GM12878 (cell line): ENCODE measurements at regions not wholly inside any gene's neighbourhood (a gene's known extent, or its start where the extent isn't known, plus 50 kb on each side); places are given as distances from the start of the nearest gene placed in this dataset.

Experiments used
- ATAC-seq: fragments of 200-7000 bp; cut with Tn5 transposase; 3 replicates; pipeline ENCODE4 v1.9.1; 2020; ENCODE audit warnings: mild to moderate bottlenecking, moderate library complexity
- BruUV-seq: library from RNA; stranded (reverse); fragments of 400-500 nt; replicated peaks from 2 replicates; lab custom pipeline; 2021; lab: Mats Ljungman, UMichigan
- CTCF ChIA-PET: fragments of 300-600 bp; sonication (Branson Sonifier 250); formaldehyde crosslinking; extraction: SDS; loops from one replicate; lab custom pipeline; 2021; ENCODE audit warnings: inconsistent platforms; lab: Yijun Ruan, JAX
- POLR2A ChIA-PET: fragments of 350-600 bp; formaldehyde crosslinking; extraction: SDS; loops from one replicate; lab custom pipeline; 2021; ENCODE audit warnings: inconsistent platforms; lab: Charles Lee
- RAD21 ChIA-PET: fragments of 300-600 bp; sonication (Branson Sonifier 250); formaldehyde crosslinking; loops from one replicate; lab custom pipeline; 2023; ENCODE audit warnings: antibody characterized with exemption; ENCODE audit not compliant: unreplicated experiment; lab: Charles Lee
- SMC1A ChIA-PET: fragments of 300-600 bp; sonication (Branson Sonifier 250); formaldehyde crosslinking; loops from one replicate; lab custom pipeline; 2023; ENCODE audit not compliant: unreplicated experiment, uncharacterized antibody; lab: Charles Lee
- DNase-seq: peaks from one replicate; pipeline ENCODE4 v3.0.0-alpha.2; 2011; ENCODE audit warnings: low read depth, low spot score
- FAIRE-seq: peaks from 3 replicates; lab custom pipeline; 2011; peaks lifted over from hg19 to GRCh38; lab: Jason Lieb, UNC
- H2AFZ ChIP-seq: 2 replicates; pipeline ENCODE4 v1.6.0; 2011; ENCODE audit warnings: low read depth, low read length, control low read depth; ENCODE audit not compliant: control insufficient read depth
- H3K27ac ChIP-seq: 2 replicates; pipeline ENCODE4 v1.5.1; 2011; ENCODE audit warnings: control low read depth; ENCODE audit not compliant: control insufficient read depth, insufficient read depth
- H3K27me3 ChIP-seq, 2 experiments: replicated peaks in 1 of 2; 2 replicates each; pipeline versions ENCODE4 v1.6.0 to v1.6.1; 2011; ENCODE audit warnings: low read length in 1 of 2; ENCODE audit not compliant: control insufficient read depth in 2 of 2, insufficient read depth in 2 of 2
- H3K36me3 ChIP-seq, 2 experiments: 2 replicates each; pipeline ENCODE4 v1.5.1; 2011; ENCODE audit warnings: low read length in 1 of 2; ENCODE audit not compliant: control insufficient read depth in 2 of 2, insufficient read depth in 2 of 2
- H3K4me1 ChIP-seq: 2 replicates; pipeline ENCODE4 v1.6.1; 2011; ENCODE audit warnings: mild to moderate bottlenecking, low read length, moderate library complexity, mixed read lengths; ENCODE audit not compliant: control insufficient read depth, insufficient read depth
- H3K4me2 ChIP-seq: 2 replicates; pipeline ENCODE4 v1.6.0; 2011; ENCODE audit warnings: control low read depth; ENCODE audit not compliant: control insufficient read depth, insufficient read depth
- H3K4me3 ChIP-seq: fragments of 200-600 bp; sonication (generic); 2 replicates; pipeline ENCODE4 v1.5.1; 2016
- H3K79me2 ChIP-seq: 2 replicates; pipeline ENCODE4 v1.6.0; 2011; ENCODE audit warnings: low read length; ENCODE audit not compliant: control insufficient read depth, insufficient read depth
- H3K9ac ChIP-seq: 2 replicates; pipeline ENCODE4 v1.8.0; 2011; ENCODE audit warnings: low read length, control low read depth, mixed read lengths; ENCODE audit not compliant: control insufficient read depth, insufficient read depth
- H3K9me3 ChIP-seq: replicated peaks from 3 replicates; pipeline ENCODE4 v1.5.1; 2011; ENCODE audit warnings: mild to moderate bottlenecking, low read length; ENCODE audit not compliant: control insufficient read depth, insufficient read depth
- H4K20me1 ChIP-seq: 2 replicates; pipeline ENCODE4 v1.6.0; 2011; ENCODE audit not compliant: control insufficient read depth, insufficient read depth
- CBFB ChIP-seq: IDR thresholded peaks from 2 replicates; pipeline ENCODE4 v1.6.1; 2016; ENCODE audit warnings: antibody characterized with exemption, low read depth
- CTCF ChIP-seq, 3 experiments: IDR thresholded peaks in 2 of 3; conservative IDR thresholded peaks in 1 of 3; 2 replicates each; pipeline ENCODE4 v1.5.1; 2011; ENCODE audit warnings: low read depth in 3 of 3, low read length in 3 of 3, mild to moderate bottlenecking in 3 of 3, control low read depth in 2 of 3, moderate library complexity in 2 of 3, inconsistent platforms in 1 of 3, mixed read lengths in 1 of 3; ENCODE audit not compliant: control insufficient read depth in 2 of 3, insufficient read depth in 1 of 3; ENCODE audit errors: extremely low read depth in 1 of 3
- E2F8 ChIP-seq: fragments of 450-650 bp; IDR thresholded peaks from 2 replicates; pipeline ENCODE4 v1.6.1; 2018; ENCODE audit warnings: mild to moderate bottlenecking, low read depth, moderate library complexity; ENCODE audit not compliant: partially characterized antibody
- KAT2A ChIP-seq: conservative IDR thresholded peaks from 2 replicates; pipeline ENCODE4 v1.6.1; 2011; ENCODE audit warnings: low read depth, low read length; ENCODE audit not compliant: control insufficient read depth
- MTA2 ChIP-seq: fragments of 450-650 bp; IDR thresholded peaks from 2 replicates; pipeline ENCODE4 v1.6.1; 2016; ENCODE audit warnings: low read depth, mild to moderate bottlenecking, moderate library complexity
- POLR2AphosphoS2 ChIP-seq: IDR thresholded peaks from 2 replicates; pipeline ENCODE4 v1.6.1; 2011; ENCODE audit warnings: low read depth, mild to moderate bottlenecking, low read length, improper control_type of control experiment, moderate library complexity
- RAD21 ChIP-seq: IDR thresholded peaks from 2 replicates; pipeline ENCODE4 v1.6.1; 2011; ENCODE audit warnings: mild to moderate bottlenecking, low read depth, low read length, moderate library complexity; ENCODE audit not compliant: insufficient read depth
- RUNX3 ChIP-seq: IDR thresholded peaks from 2 replicates; pipeline ENCODE4 v1.6.1; 2012; ENCODE audit warnings: low read length, inconsistent platforms
- SMC3 ChIP-seq: IDR thresholded peaks from 2 replicates; pipeline ENCODE4 v1.6.1; 2011; ENCODE audit warnings: low read length, improper control_type of control experiment, borderline replicate concordance
- SREBF1 ChIP-seq: IDR thresholded peaks from 2 replicates; pipeline ENCODE4 v1.6.1; 2012; ENCODE audit warnings: mild to moderate bottlenecking, low read length
- ZBTB33 ChIP-seq: fragments of 450-650 bp; IDR thresholded peaks from 2 replicates; pipeline ENCODE4 v1.6.1; 2017; ENCODE audit warnings: mild to moderate bottlenecking
- WGBS: methylation state at CpG from one replicate; pipeline ENCODE4 v1.1.6; 2016; ENCODE audit warnings: low lambda C conversion rate; ENCODE audit not compliant: insufficient replicate concordance, insufficient coverage; ENCODE audit errors: missing lambda C conversion rate; 5-methylcytosine and 5-hydroxymethylcytosine counted together
- in situ Hi-C: fragments of 300-500 bp; cut with MboI; formaldehyde crosslinking; loops from 9 replicates; pipeline ENCODE4 v1.14.3; 2018; ENCODE audit warnings: mixed read lengths
- intact Hi-C: fragments of 100-400 bp; cut with micrococcal nuclease; formaldehyde crosslinking; loops from one replicate; pipeline ENCODE4 v1.14.2; 2022; ENCODE audit not compliant: unreplicated experiment

GRCh38 chr7:23938215-23938614 is 228.2 kb downstream of the STK31 start (continued):
- TF ChIP-seq E2F8 (no peak), KAT2A (no peak), CBFB (no peak), SREBF1 (no peak)

GRCh38 chr7:23938937-23939552 is 229.0 kb downstream of the STK31 start:
- RAD21 ChIA-PET = interaction anchor here (0.7 to 1.6 kb wide), 6 partner anchors 176 to 649 kb away, joined by 3 to 12 read pairs (median 4); no protein-coding TSS in a partner anchor
- in situ Hi-C loops = no loop called here
- Histone ChIP-seq H3K4me3 (no peak overlapping the region), H2AFZ (no peak overlapping the region), H3K9me3 (no peaks in the 10 kb centered on the region), H3K36me3 (no peaks in the 10 kb centered on the region), H3K27me3 (no peaks in the 10 kb centered on the region), H3K4me2 (no peak overlapping the region), H4K20me1 (no peaks in the 10 kb centered on the region), H3K27ac (no peak overlapping the region), H3K9ac (no peak overlapping the region), H3K79me2 (no peaks in the 10 kb centered on the region), H3K4me1 (no peaks in the 10 kb centered on the region)
- FAIRE-seq = peak; percentile 75
- DNase-seq = no peak
- 3% methylated on average over 4 of the region's 4 CpGs for WGBS
- CTCF ChIA-PET = interaction anchor here (0.5 to 3.0 kb wide), 13 partner anchors 14 to 726 kb away, joined by 3 to 26 read pairs (median 3); no protein-coding TSS in a partner anchor
- peak; percentile 94 for ATAC-seq
- TF ChIP-seq ZBTB33 = no peak
- TF ChIP-seq SMC3 = peak; percentile 65
- peak; percentile 62 for TF ChIP-seq RAD21
- peak; percentile 51 to 60 (median 58); a peak in 5 of 6 replicates for TF ChIP-seq CTCF (IDR thresholded peaks at IDR 0.05 in 2 of 3, conservative IDR thresholded peaks at IDR 0.05 in 1 of 3; ENCODE audit: control insufficient read depth in 2 of 3, extremely low read depth in 1 of 3, insufficient read depth in 1 of 3, low read depth in 3 of 3, low read length in 3 of 3)
- TF ChIP-seq MTA2 = no peak
- TF ChIP-seq RUNX3 = peak; percentile 56
- no peak for TF ChIP-seq POLR2AphosphoS2
- POLR2A ChIA-PET = no interaction called here
- BruUV-seq = no TSS peak
- SMC1A ChIA-PET = interaction anchor here (0.5 to 2.1 kb wide), 10 partner anchors 10 to 729 kb away, joined by 3 to 8 read pairs (median 4); no protein-coding TSS in a partner anchor
- intact Hi-C loops = loop anchor here (1.0 to 5.0 kb wide), 3 partner anchors 368 to 648 kb away; no protein-coding TSS in a partner anchor
